ENCODE measurements at regions not wholly inside any gene's neighbourhood (a gene's known extent, or its start where the extent isn't known, plus 50 kb on each side); places are given as distances from the start of the nearest gene placed in this dataset.

GRCh38 chr11:69218271-69218682 lies 62.5 kb downstream of the SMIM38 start:
- Histone ChIP-seq H3K27me3 (peaks cover 0 to 3% (median 0%) of the 10 kb centered on the region in 7 donors), H3K9me3 (no peaks in the 10 kb centered on the region), H3K4me1 (peaks cover 0 to 5% (median 0%) of the 10 kb centered on the region in 9 donors), H3K36me3 (no peaks in the 10 kb centered on the region), H3K4me3 (no peak overlapping the region), H3K27ac (no peak overlapping the region)
- TF ChIP-seq CTCF (IDR thresholded peaks at IDR 0.05) = no peak
- whole genome bisulfite sequencing, 2 donors = 88 to 91% methylated on average over 8 of the region's 8 CpGs
- DNase-seq (no peak), ATAC-seq (no peak)
- intact Hi-C loops (cut with DNase I) = loop anchor here in 1 of 10 donors (10.0 kb wide), 1 partner anchor 83 kb away; no protein-coding TSS in a partner anchor

- Histone ChIP-seq H3K4me3 (no peak overlapping the region), H3K9me3 (peaks cover 0 to 2% (median 0%) of the 10 kb centered on the region in 11 donors), H3K36me3 (no peaks in the 10 kb centered on the region), H3K4me1 (peaks cover 0 to 5% (median 0%) of the 10 kb centered on the region in 9 donors), H3K27ac (no peak overlapping the region), H3K27me3 (peaks cover 0 to 3% (median 0%) of the 10 kb centered on the region in 7 donors)
- no peak for TF ChIP-seq CTCF (IDR thresholded peaks at IDR 0.05)
- intact Hi-C loops (cut with DNase I) = loop anchor here in 1 of 10 donors (10.0 kb wide), 1 partner anchor 84 kb away; no protein-coding TSS in a partner anchor
- DNase-seq (no peak), ATAC-seq (peak in 1 of 8 donors; percentile 14)
- 91 to 92% methylated on average over 11 of the region's 11 CpGs for WGBS, 2 donors
These were observed 63.4 kb downstream of the SMIM38 start for GRCh38 chr11:69218946-69219720.

GRCh38 chr11:69219991-69220390 lies 64.3 kb downstream of the SMIM38 start:
- peak in 1 of 2 donors; percentile 0 for DNase-seq
- Histone ChIP-seq H3K36me3 (no peaks in the 10 kb centered on the region), H3K27ac (no peak overlapping the region), H3K4me1 (peaks cover 0 to 5% (median 0%) of the 10 kb centered on the region in 9 donors), H3K27me3 (peaks cover 0 to 3% (median 0%) of the 10 kb centered on the region in 7 donors), H3K4me3 (no peak overlapping the region), H3K9me3 (peaks cover 0 to 9% (median 0%) of the 10 kb centered on the region in 11 donors)
- WGBS, 2 donors = 88 to 89% methylated on average over 11 of the region's 11 CpGs
- no peak for ATAC-seq
- TF ChIP-seq CTCF (IDR thresholded peaks at IDR 0.05) = no peak
- intact Hi-C loops (cut with DNase I) = loop anchor here in 1 of 10 donors (10.0 kb wide), 1 partner anchor 85 kb away; no protein-coding TSS in a partner anchor

- H3K27ac ChIP-seq = no peak overlapping the region
- WGBS, 2 donors = 93 to 94% methylated on average over 13 of the region's 13 CpGs
- H3K4me3 ChIP-seq = no peak overlapping the region
- DNase-seq = peak in 1 of 2 donors; percentile 1
- H3K9me3 ChIP-seq = peaks cover 0 to 9% (median 0%) of the 10 kb centered on the region in 11 donors
- intact Hi-C loops (cut with DNase I) = no loop called here
- no peaks in the 10 kb centered on the region for H3K36me3 ChIP-seq
- H3K27me3 ChIP-seq = peaks cover 0 to 3% (median 0%) of the 10 kb centered on the region in 7 donors
- H3K4me1 ChIP-seq = peaks cover 0 to 5% (median 0%) of the 10 kb centered on the region in 9 donors
- TF ChIP-seq CTCF (IDR thresholded peaks at IDR 0.05) = no peak
- no peak for ATAC-seq
These were observed 64.9 kb downstream of the SMIM38 start for GRCh38 chr11:69220561-69221051.

Data from heart right ventricle (tissue), 16 donors.